H1 (cell line): ENCODE measurements at regions not wholly inside any gene's neighbourhood (a gene's known extent, or its start where the extent isn't known, plus 50 kb on each side); places are given as distances from the start of the nearest gene placed in this dataset.

ENCODE experiments used
- CTCF ChIA-PET: fragments of 300-600 bp; sonication (Branson Sonifier 250); formaldehyde crosslinking; loops from one replicate; lab custom pipeline; 2021; ENCODE audit not compliant: partially characterized antibody; lab: Charles Lee
- POLR2A ChIA-PET: fragments of 300-600 bp; sonication (Branson Sonifier 250); formaldehyde crosslinking; loops from one replicate; lab custom pipeline; 2021; ENCODE audit warnings: inconsistent platforms; ENCODE audit not compliant: partially characterized antibody; lab: Charles Lee
- DNase-seq, 2 experiments: peaks; one replicate each; pipeline versions ENCODE4 v3.0.0 to v3.0.0-alpha.2; 2010 to 2022; ENCODE audit warnings: low spot score in 2 of 2, low read depth in 1 of 2, mixed read lengths in 1 of 2
- FAIRE-seq: peaks from 2 replicates; lab custom pipeline; 2011; peaks lifted over from hg19 to GRCh38; lab: Jason Lieb, UNC
- H2AFZ ChIP-seq: 2 replicates; pipeline ENCODE4 v1.8.1; 2012; ENCODE audit warnings: low read length, inconsistent platforms
- H2AK5ac ChIP-seq: 2 replicates; pipeline ENCODE4 v1.6.1; 2013; ENCODE audit warnings: low read depth, low read length
- H2BK120ac ChIP-seq: replicated peaks from 2 replicates; pipeline ENCODE3; 2013; ENCODE audit warnings: low read depth, low read length, inconsistent platforms
- H2BK12ac ChIP-seq: 2 replicates; pipeline ENCODE4 v1.6.1; 2013; ENCODE audit warnings: low read depth, low read length
- H2BK15ac ChIP-seq: 2 replicates; pipeline ENCODE4 v1.6.1; 2013; ENCODE audit warnings: low read length
- H2BK20ac ChIP-seq: 2 replicates; pipeline ENCODE4 v1.6.1; 2013; ENCODE audit warnings: low read length
- H2BK5ac ChIP-seq: 2 replicates; pipeline ENCODE4 v1.6.1; 2013; ENCODE audit warnings: low read depth, low read length
- H3K14ac ChIP-seq: 2 replicates; pipeline ENCODE4 v1.6.1; 2013; ENCODE audit warnings: inconsistent platforms; ENCODE audit not compliant: insufficient read length
- H3K18ac ChIP-seq: 2 replicates; pipeline ENCODE4 v1.6.1; 2013; ENCODE audit warnings: low read length; ENCODE audit errors: extremely low read depth
- H3K23ac ChIP-seq: 2 replicates; pipeline ENCODE4 v1.6.1; 2013; ENCODE audit warnings: inconsistent platforms; ENCODE audit not compliant: insufficient read length
- H3K23me2 ChIP-seq: 2 replicates; pipeline ENCODE4 v1.6.1; 2013; ENCODE audit warnings: low read depth, low read length
- H3K27ac ChIP-seq: 2 replicates; pipeline ENCODE4 v1.6.1; 2011; ENCODE audit warnings: low read depth, low read length, inconsistent platforms
- H3K27me3 ChIP-seq, 4 experiments: replicated peaks in 1 of 4; 1 replicate in 1 of 4; 2 replicates in 3 of 4; pipeline versions ENCODE4 v1.6.1 to v1.8.1; 2011 to 2013; ENCODE audit warnings: low read length in 3 of 4, mild to moderate bottlenecking in 3 of 4, inconsistent platforms in 2 of 4, mixed read lengths in 2 of 4, moderate library complexity in 1 of 4; ENCODE audit not compliant: control insufficient read depth in 3 of 4, insufficient read depth in 3 of 4; ENCODE audit errors: extremely low read depth in 1 of 4
- H3K36me3 ChIP-seq, 4 experiments: 2 replicates each; pipeline versions ENCODE4 v1.6.1 to v1.8.1; 2011 to 2013; ENCODE audit warnings: mild to moderate bottlenecking in 4 of 4, low read length in 3 of 4, moderate library complexity in 2 of 4, control low read depth in 1 of 4, inconsistent platforms in 1 of 4; ENCODE audit not compliant: insufficient read depth in 4 of 4, control insufficient read depth in 2 of 4
- H3K4ac ChIP-seq: replicated peaks from 2 replicates; pipeline ENCODE3; 2013; ENCODE audit warnings: low read length, low read depth, mixed read lengths, inconsistent platforms; ENCODE audit not compliant: insufficient read length
- H3K4me1 ChIP-seq, 4 experiments: replicated peaks in 1 of 4; 1 replicate in 1 of 4; 2 replicates in 3 of 4; pipeline versions ENCODE4 v1.6.1 to v1.8.1; 2011 to 2013; ENCODE audit warnings: low read length in 3 of 4, inconsistent platforms in 2 of 4, mixed read lengths in 1 of 4; ENCODE audit not compliant: insufficient read depth in 4 of 4, control insufficient read depth in 3 of 4
- H3K4me2 ChIP-seq, 2 experiments: 2 replicates each; pipeline versions ENCODE4 v1.6.1 to v1.8.1; 2011 to 2013; ENCODE audit warnings: low read depth in 2 of 2, low read length in 2 of 2, control low read depth in 1 of 2, inconsistent platforms in 1 of 2, mild to moderate bottlenecking in 1 of 2; ENCODE audit not compliant: insufficient read depth in 1 of 2
- H3K4me3 ChIP-seq, 4 experiments: fragments of 200-600, 300-600 bp in 1 of 4; sonication (generic), shearing (Covaris generic), sonication (Bioruptor Twin) in 1 of 4; 2 replicates each; pipeline versions ENCODE4 v1.5.1 to v1.8.1; 2011 to 2016; ENCODE audit warnings: low read length in 4 of 4, low read depth in 3 of 4, control low read depth in 2 of 4, inconsistent platforms in 2 of 4, mild to moderate bottlenecking in 2 of 4, mixed read lengths in 1 of 4, moderate library complexity in 1 of 4; ENCODE audit not compliant: insufficient read depth in 2 of 4; ENCODE audit errors: extremely low read depth in 1 of 4
- H3K56ac ChIP-seq: replicated peaks from 2 replicates; pipeline ENCODE3; 2013; ENCODE audit warnings: low read depth, mild to moderate bottlenecking, mixed read lengths, low read length, inconsistent platforms; ENCODE audit not compliant: insufficient read length
- H3K79me1 ChIP-seq: 2 replicates; pipeline ENCODE4 v1.6.1; 2013; ENCODE audit warnings: low read depth, low read length, control low read depth
- H3K79me2 ChIP-seq, 2 experiments: 2 replicates each; pipeline versions ENCODE4 v1.6.1 to v1.8.1; 2012 to 2013; ENCODE audit warnings: low read length in 2 of 2, mild to moderate bottlenecking in 2 of 2, inconsistent platforms in 1 of 2; ENCODE audit not compliant: insufficient read depth in 2 of 2, control insufficient read depth in 1 of 2
- H3K9ac ChIP-seq, 4 experiments: replicated peaks in 1 of 4; 1 replicate in 1 of 4; 2 replicates in 3 of 4; pipeline versions ENCODE4 v1.6.1 to v1.8.1; 2011 to 2013; ENCODE audit warnings: low read depth in 3 of 4, low read length in 3 of 4, control low read depth in 2 of 4, mild to moderate bottlenecking in 2 of 4, moderate library complexity in 2 of 4, inconsistent platforms in 1 of 4; ENCODE audit errors: extremely low read depth in 1 of 4
- H3K9me3 ChIP-seq, 2 experiments: 2 replicates each; pipeline versions ENCODE4 v1.6.1 to v1.8.1; 2012 to 2013; ENCODE audit warnings: mild to moderate bottlenecking in 2 of 2, moderate library complexity in 2 of 2, control low read depth in 1 of 2, inconsistent platforms in 1 of 2, low read depth in 1 of 2, low read length in 1 of 2, mixed read lengths in 1 of 2; ENCODE audit not compliant: insufficient read depth in 2 of 2
- H4K20me1 ChIP-seq, 2 experiments: replicated peaks in 1 of 2; 2 replicates each; pipeline versions ENCODE3 to v1.8.1; 2011 to 2013; ENCODE audit warnings: inconsistent platforms in 2 of 2, low read length in 2 of 2, mild to moderate bottlenecking in 1 of 2; ENCODE audit not compliant: insufficient read depth in 2 of 2, control insufficient read depth in 1 of 2
- H4K5ac ChIP-seq: 2 replicates; pipeline ENCODE4 v1.6.1; 2013; ENCODE audit warnings: low read length, low read depth, mixed read lengths, inconsistent platforms; ENCODE audit not compliant: insufficient read length
- H4K8ac ChIP-seq: 2 replicates; pipeline ENCODE4 v1.8.0; 2013; ENCODE audit warnings: mild to moderate bottlenecking, moderate library complexity, low read length, inconsistent platforms; ENCODE audit not compliant: insufficient read depth; ENCODE audit errors: extremely low read depth
- H4K91ac ChIP-seq: replicated peaks from 2 replicates; pipeline ENCODE3; 2013; ENCODE audit warnings: low read length, mixed read lengths, inconsistent platforms; ENCODE audit not compliant: insufficient read length
- EGR1 ChIP-seq: IDR thresholded peaks from 2 replicates; pipeline ENCODE4 v1.6.1; 2011; ENCODE audit warnings: low read depth, low read length, borderline replicate concordance
- GTF2F1 ChIP-seq: IDR thresholded peaks from 2 replicates; pipeline ENCODE4 v1.6.1; 2012; ENCODE audit warnings: low read depth, low read length, improper control_type of control experiment, borderline replicate concordance
- HDAC2 ChIP-seq, 2 experiments: fragments of 300-600 bp in 1 of 2; sonication (generic) in 1 of 2; IDR thresholded peaks; 2 replicates each; pipeline ENCODE4 v1.6.1; 2011 to 2012; ENCODE audit warnings: low read depth in 2 of 2, low read length in 2 of 2, mild to moderate bottlenecking in 2 of 2, moderate library complexity in 2 of 2, borderline replicate concordance in 1 of 2, inconsistent platforms in 1 of 2
- JUN ChIP-seq: IDR thresholded peaks from 2 replicates; pipeline ENCODE4 v1.6.1; 2011; ENCODE audit warnings: low read depth, mild to moderate bottlenecking, improper control_type of control experiment, low read length
- JUND ChIP-seq: IDR thresholded peaks from 2 replicates; pipeline ENCODE4 v1.6.1; 2011; ENCODE audit warnings: mild to moderate bottlenecking, improper control_type of control experiment, low read length
- PHF8 ChIP-seq: fragments of 200-600 bp; sonication (generic); conservative IDR thresholded peaks from 2 replicates; pipeline ENCODE4 v1.7.1; 2012; ENCODE audit warnings: low read depth, mild to moderate bottlenecking, inconsistent platforms, low read length, moderate library complexity
- RAD21 ChIP-seq, 2 experiments: IDR thresholded peaks in 1 of 2; conservative IDR thresholded peaks in 1 of 2; 2 replicates each; pipeline ENCODE4 v1.6.1; 2011; ENCODE audit warnings: low read depth in 2 of 2, low read length in 2 of 2, improper control_type of control experiment in 1 of 2, inconsistent platforms in 1 of 2, mild to moderate bottlenecking in 1 of 2, moderate library complexity in 1 of 2
- TAF7 ChIP-seq: optimal IDR thresholded peaks from 2 replicates; pipeline ENCODE3; 2011; ENCODE audit warnings: low read depth, mild to moderate bottlenecking, inconsistent platforms, low read length, moderate library complexity, borderline replicate concordance
- WGBS, 2 experiments: shearing (Covaris generic) in 1 of 2; methylation state at CpG; one replicate each; pipeline versions ENCODE4 v1.1.6 to v1.1.7; 2013 to 2015; ENCODE audit warnings: low lambda C conversion rate in 2 of 2, mixed read lengths in 2 of 2, inconsistent platforms in 1 of 2, low coverage in 1 of 2, missing lambda C conversion rate in 1 of 2; ENCODE audit not compliant: insufficient replicate concordance in 2 of 2, insufficient coverage in 1 of 2, insufficient read length in 1 of 2; ENCODE audit errors: extremely low coverage in 1 of 2, missing lambda C conversion rate in 1 of 2; 5-methylcytosine and 5-hydroxymethylcytosine counted together

- no peak overlapping the region for H3K4me3 ChIP-seq
- H3K56ac ChIP-seq = no peak overlapping the region
- no peaks in the 10 kb centered on the region for H3K36me3 ChIP-seq
- no peak overlapping the region for H2BK120ac ChIP-seq
- H2AFZ ChIP-seq = no peak overlapping the region
- no peaks in the 10 kb centered on the region for H4K20me1 ChIP-seq
- no peak overlapping the region for H2AK5ac ChIP-seq
- H3K27ac ChIP-seq = no peak overlapping the region
- H2BK12ac ChIP-seq = no peak overlapping the region
- CTCF ChIA-PET = no interaction called here
- H3K4ac ChIP-seq = no peak overlapping the region
- no peak overlapping the region for H3K9ac ChIP-seq
- no peaks in the 10 kb centered on the region for H3K23me2 ChIP-seq
- no peak overlapping the region for H3K23ac ChIP-seq
- H3K79me2 ChIP-seq = no peaks in the 10 kb centered on the region
- no peak overlapping the region for H2BK15ac ChIP-seq
- H3K18ac ChIP-seq = no peak overlapping the region
- H3K27me3 ChIP-seq = no peaks in the 10 kb centered on the region
- no peak for FAIRE-seq
- POLR2A ChIA-PET = no interaction called here
- WGBS, 2 experiments = 76% methylated on average over 4 of the region's 4 CpGs; no CpG with 5 or more reads in 1 of the 2 experiments
- no peaks in the 10 kb centered on the region for H3K4me1 ChIP-seq
- no peak overlapping the region for H4K8ac ChIP-seq
- no peak overlapping the region for H4K91ac ChIP-seq
- H2BK20ac ChIP-seq = no peak overlapping the region
- no peak overlapping the region for H4K5ac ChIP-seq
- TF ChIP-seq EGR1 (no peak), PHF8 (no peak), HDAC2 (IDR thresholded peaks at IDR 0.05; ENCODE audit: borderline replicate concordance in 1 of 2, low read depth in 2 of 2, low read length in 2 of 2) (no peak), JUN (no peak), RAD21 (IDR thresholded peaks at IDR 0.05 in 1 of 2, conservative IDR thresholded peaks at IDR 0.05 in 1 of 2; ENCODE audit: low read depth in 2 of 2, low read length in 2 of 2) (no peak), JUND (no peak), TAF7 (no peak), GTF2F1 (no peak)
- TF ChIP-seq, all 59 proteins: peak for 0
- no peak for DNase-seq
- Histone ChIP-seq H3K14ac (no peak overlapping the region), H3K9me3 (peaks cover 0 to 4% of the 10 kb centered on the region in 2 experiments; a peak in 1 of 4 replicates), H3K4me2 (no peak overlapping the region), H3K79me1 (no peaks in the 10 kb centered on the region), H2BK5ac (no peak overlapping the region)
Observed at GRCh38 chrX:106436691-106437090, 175.1 kb upstream of the RADX start.
